ENCODE measurements at regions not wholly inside any gene's neighbourhood (a gene's known extent, or its start where the extent isn't known, plus 50 kb on each side); places are given as distances from the start of the nearest gene placed in this dataset.

DNA sequence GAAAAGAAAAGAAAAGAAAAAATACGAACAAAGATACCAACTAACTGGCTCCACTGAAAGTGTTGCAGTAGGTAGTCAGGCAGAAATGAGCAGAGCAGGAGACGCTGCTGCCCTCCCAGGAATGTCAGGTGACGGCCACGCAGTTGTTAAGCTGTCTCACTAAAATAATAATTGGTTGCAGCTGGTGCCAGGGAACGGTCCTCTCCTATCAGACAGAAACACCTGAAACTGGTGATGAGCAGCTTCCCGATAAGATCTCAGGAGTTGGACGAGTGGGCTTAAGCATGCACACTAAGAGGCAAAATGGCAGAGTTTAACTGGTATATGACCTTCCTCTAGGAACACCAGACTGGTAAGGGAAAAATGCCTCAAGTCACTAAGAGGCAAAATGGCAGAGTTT is 611.1 kb downstream of the ZEB2 start:
- H3K9me3 ChIP-seq: no peaks in the 10 kb centered on the region
- no peak for ATAC-seq
- no peaks in the 10 kb centered on the region for H3K27me3 ChIP-seq
- no peak for DNase-seq
- no peak overlapping the region for H3K27ac ChIP-seq
- intact Hi-C loops (cut with DNase I): no loop called here
- no peaks in the 10 kb centered on the region for H3K4me1 ChIP-seq
- H3K4me3 ChIP-seq: no peak overlapping the region
- 87 to 89% methylated on average over 7 of the region's 7 CpGs for WGBS, 2 donors
- H3K36me3 ChIP-seq: no peaks in the 10 kb centered on the region
- TF ChIP-seq, protein P1, sequence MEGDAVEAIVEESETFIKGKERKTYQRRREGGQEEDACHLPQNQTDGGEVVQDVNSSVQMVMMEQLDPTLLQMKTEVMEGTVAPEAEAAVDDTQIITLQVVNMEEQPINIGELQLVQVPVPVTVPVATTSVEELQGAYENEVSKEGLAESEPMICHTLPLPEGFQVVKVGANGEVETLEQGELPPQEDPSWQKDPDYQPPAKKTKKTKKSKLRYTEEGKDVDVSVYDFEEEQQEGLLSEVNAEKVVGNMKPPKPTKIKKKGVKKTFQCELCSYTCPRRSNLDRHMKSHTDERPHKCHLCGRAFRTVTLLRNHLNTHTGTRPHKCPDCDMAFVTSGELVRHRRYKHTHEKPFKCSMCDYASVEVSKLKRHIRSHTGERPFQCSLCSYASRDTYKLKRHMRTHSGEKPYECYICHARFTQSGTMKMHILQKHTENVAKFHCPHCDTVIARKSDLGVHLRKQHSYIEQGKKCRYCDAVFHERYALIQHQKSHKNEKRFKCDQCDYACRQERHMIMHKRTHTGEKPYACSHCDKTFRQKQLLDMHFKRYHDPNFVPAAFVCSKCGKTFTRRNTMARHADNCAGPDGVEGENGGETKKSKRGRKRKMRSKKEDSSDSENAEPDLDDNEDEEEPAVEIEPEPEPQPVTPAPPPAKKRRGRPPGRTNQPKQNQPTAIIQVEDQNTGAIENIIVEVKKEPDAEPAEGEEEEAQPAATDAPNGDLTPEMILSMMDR (IDR thresholded peaks at IDR 0.05): no peak
- no peak for FAIRE-seq

- FAIRE-seq: no peak
- H3K4me3 ChIP-seq: no peak overlapping the region
- no peaks in the 10 kb centered on the region for H3K4me1 ChIP-seq
- H3K27me3 ChIP-seq: no peaks in the 10 kb centered on the region
- intact Hi-C loops (cut with DNase I): no loop called here
- H3K27ac ChIP-seq: no peak overlapping the region
- 92% methylated on average over 7 of the region's 7 CpGs for WGBS, 2 donors
- ATAC-seq: no peak
- no peaks in the 10 kb centered on the region for H3K9me3 ChIP-seq
- DNase-seq: no peak
- H3K36me3 ChIP-seq: no peaks in the 10 kb centered on the region
- TF ChIP-seq, protein P1 (IDR thresholded peaks at IDR 0.05): no peak
Observed at GRCh38 chr2:143907801-143908200, 612.1 kb downstream of the ZEB2 start.

GRCh38 chr2:143906850-143907249 is 613.1 kb downstream of the ZEB2 start:
- Histone ChIP-seq H3K4me3 (no peak overlapping the region), H3K9me3 (no peaks in the 10 kb centered on the region), H3K27ac (no peak overlapping the region), H3K27me3 (no peaks in the 10 kb centered on the region), H3K36me3 (no peaks in the 10 kb centered on the region), H3K4me1 (no peaks in the 10 kb centered on the region)
- FAIRE-seq (no peak), ATAC-seq (no peak), DNase-seq (no peak)
- 95 to 96% methylated on average over 4 of the region's 4 CpGs for WGBS, 2 donors
- intact Hi-C loops (cut with DNase I): no loop called here
- TF ChIP-seq, protein P1 (IDR thresholded peaks at IDR 0.05): no peak

DNA sequence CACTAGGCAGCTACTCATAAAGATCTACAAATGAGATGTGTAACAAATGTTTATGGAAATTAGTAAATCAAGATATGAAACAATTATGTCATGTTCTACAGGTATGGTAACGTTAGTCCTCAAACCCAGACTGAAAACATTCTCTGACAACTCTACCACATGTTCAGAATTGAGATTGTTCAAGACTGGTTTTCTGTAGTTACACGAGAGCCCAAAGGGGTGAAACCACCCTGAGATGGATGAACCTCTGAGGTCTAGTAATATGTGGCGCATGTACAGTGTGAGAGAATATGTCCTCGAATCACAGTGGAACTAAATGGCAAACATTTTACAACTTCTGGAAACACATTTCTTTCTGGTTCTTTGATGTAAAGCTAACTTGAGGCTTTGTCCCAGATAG is 614.3 kb downstream of the ZEB2 start:
- intact Hi-C loops (cut with DNase I): no loop called here
- Histone ChIP-seq H3K36me3 (no peaks in the 10 kb centered on the region), H3K4me3 (no peak overlapping the region), H3K27ac (no peak overlapping the region), H3K9me3 (no peaks in the 10 kb centered on the region), H3K4me1 (no peaks in the 10 kb centered on the region), H3K27me3 (no peaks in the 10 kb centered on the region)
- TF ChIP-seq, protein P1 (IDR thresholded peaks at IDR 0.05): no peak
- WGBS, 2 donors: 79% methylated on average over 4 of the region's 4 CpGs
- FAIRE-seq (no peak), ATAC-seq (no peak), DNase-seq (no peak)

GRCh38 chr2:143903172-143903856 is 616.6 kb downstream of the ZEB2 start:
- DNase-seq: no peak
- H3K27ac ChIP-seq: no peak overlapping the region
- H3K36me3 ChIP-seq: no peaks in the 10 kb centered on the region
- no peaks in the 10 kb centered on the region for H3K27me3 ChIP-seq
- ATAC-seq: no peak
- FAIRE-seq: no peak
- no peaks in the 10 kb centered on the region for H3K4me1 ChIP-seq
- no peak overlapping the region for H3K4me3 ChIP-seq
- WGBS, 2 donors: 58 to 72% methylated on average over 5 of the region's 5 CpGs
- intact Hi-C loops (cut with DNase I): no loop called here
- H3K9me3 ChIP-seq: no peaks in the 10 kb centered on the region
- TF ChIP-seq, protein P1 (IDR thresholded peaks at IDR 0.05): no peak

All from pancreas (tissue), 10 donors.